GM19351 (cell line): ENCODE measurements at regions not wholly inside any gene's neighbourhood (a gene's known extent, or its start where the extent isn't known, plus 50 kb on each side); places are given as distances from the start of the nearest gene placed in this dataset.

Experiments used
- ATAC-seq: cut with Tn5 transposase; IDR thresholded peaks from one replicate; pipeline ENCODE4 v1.9.1; 2021; ENCODE audit warnings: mild to moderate bottlenecking, moderate library complexity; ENCODE audit not compliant: unreplicated experiment

DNA sequence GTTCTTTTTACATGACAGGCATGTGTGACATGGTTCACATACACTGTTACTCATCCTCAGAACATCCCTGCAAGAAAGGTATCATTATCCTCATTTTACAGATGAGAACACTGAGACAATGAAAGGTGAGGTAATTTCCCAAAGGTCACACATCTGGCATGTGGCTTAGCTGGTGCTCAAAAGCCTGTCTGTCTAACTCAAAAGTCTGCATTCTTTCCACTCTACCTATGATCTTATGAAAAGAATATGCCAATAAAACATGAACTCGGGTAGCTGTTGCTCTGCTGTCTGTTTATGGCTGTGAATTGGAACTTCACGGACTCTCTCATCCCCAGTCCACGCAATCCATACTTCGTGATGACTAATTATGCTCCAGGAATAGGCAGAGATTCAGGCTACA, 79.0 kb upstream of the ODAD2 start:
- ATAC-seq: no peak

DNA sequence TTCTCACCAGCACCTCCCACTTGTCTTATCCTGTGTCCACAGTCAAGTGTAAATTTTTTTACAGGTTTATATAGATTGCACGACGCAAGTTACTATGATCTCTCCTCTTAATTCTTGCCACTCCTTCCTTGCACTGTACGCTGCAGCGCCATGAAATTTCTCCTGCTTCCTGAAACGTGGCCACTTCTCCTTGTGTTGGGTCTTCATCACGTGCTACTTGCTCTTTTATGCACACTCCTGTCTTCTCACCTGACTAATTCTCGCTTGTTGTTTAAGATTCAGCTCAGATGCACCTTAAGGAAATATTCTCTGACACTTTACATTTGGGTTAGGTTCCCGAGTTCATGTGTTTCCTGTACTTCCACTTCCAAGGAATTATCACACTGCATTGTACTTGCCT, 76.5 kb upstream of the ODAD2 start:
- no peak for ATAC-seq

DNA sequence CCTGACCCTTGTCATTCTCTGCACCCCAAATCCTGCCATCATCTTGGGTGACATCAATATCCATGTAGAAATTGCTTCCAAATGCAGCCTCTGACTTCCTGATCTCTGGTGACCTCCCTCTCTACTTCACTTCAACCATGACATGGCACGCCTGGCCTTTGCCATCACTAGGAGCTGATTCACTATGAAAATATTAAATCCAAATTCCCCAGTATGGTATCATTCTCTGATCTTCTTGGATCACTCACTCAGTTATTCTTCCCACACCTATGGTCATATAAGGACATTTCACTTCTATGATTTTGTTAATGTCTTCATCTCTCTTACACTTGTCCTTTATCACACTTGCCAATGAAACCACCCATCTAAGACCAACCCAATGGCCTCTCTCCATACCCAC, 73.7 kb upstream of the ODAD2 start:
- no peak for ATAC-seq

DNA sequence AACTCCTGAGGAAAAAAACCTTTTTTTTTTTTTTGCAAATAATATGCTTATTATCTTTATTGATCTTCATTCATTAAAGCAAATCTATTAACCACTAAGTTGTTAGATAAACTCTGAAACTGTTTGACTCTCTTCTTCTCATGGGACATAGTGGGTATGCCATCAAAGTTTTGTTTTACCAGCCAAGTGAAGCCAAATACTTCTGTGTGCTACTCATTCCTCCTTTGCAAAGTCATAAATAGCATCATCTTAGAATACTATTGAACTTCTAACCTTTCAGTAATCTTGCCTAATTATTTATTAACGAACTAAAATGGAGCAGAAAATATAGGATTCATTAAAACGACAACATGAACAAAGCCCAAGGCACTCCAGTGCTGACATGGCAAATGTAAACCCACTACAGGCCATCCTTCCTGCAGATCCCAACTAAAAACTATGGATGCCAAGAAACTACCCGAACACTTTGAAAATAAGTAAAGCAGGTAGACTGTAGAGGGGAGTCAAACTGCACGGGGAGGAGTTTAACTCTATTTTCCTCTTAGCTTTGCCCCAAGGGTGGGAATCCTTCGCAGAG, 61.2 kb upstream of the ODAD2 start:
- no peak for ATAC-seq

DNA sequence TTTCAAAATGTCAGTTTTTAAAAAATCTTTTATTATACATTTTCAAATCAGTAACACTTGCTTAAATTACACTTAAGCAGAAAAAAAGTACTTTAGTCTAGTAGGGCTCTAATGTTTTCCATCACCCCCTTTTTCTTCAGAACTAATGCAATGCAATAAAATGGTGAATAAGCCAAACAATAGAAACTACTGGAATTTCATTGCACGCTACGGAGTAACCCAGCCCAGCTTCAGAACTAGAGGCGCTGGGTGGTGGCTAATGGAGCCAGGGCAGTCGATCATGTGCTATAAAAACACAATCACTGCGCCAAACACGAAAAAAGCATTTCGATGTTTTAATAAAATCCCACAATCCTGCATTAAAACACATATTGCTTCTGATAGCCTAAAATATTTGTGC, 59.9 kb upstream of the ODAD2 start:
- ATAC-seq: no peak

DNA sequence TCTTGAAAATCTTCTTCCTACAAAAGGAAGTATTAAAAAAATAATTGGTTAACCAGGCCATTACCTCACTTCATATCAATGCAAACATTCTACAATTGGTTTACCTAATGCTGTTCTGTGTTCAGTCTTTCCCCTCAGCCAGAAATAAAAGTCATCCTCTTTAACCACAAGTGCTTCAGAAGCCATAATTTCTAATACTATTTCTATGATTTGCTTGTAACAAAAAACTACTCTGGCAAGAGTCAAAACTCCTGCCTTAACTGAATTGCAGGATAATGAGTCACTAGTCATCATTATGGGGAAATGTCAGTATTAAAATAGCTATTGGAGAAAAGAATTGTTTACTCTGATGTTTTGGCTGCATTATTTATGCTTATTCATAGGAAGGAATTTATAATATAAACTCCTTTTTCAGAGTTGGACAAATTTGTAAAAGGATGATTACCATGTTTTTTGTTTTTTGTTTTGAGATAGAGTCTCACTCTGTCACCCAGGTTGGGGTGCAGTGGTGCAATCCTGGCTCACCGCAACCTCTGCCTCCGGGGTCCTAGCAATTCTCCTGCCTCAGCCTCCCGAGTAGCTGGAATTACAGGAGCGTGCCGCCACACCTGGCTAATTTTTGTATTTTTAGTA, 55.5 kb upstream of the ODAD2 start:
- no peak for ATAC-seq

DNA sequence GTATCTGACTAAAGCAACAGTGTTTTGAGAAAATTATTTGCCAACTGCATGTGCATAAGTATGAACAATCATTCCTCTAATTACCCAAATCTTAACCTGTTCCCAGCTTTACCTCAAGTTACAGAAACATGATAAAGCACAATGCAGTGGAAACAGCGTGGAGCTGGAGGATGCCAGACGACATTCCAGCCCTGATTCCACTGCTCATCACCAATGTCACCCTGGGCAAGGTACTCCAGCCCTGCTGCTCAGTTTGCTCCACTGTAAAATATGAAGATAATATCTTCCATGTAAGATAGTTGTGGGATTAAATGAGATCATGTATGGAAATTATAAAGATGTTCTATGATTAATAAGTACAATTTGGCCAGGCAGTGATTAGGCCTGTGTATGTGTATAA, 50.4 kb upstream of the ODAD2 start:
- no peak for ATAC-seq
